ENCODE measurements at regions not wholly inside any gene's neighbourhood (a gene's known extent, or its start where the extent isn't known, plus 50 kb on each side); places are given as distances from the start of the nearest gene placed in this dataset.

DNA sequence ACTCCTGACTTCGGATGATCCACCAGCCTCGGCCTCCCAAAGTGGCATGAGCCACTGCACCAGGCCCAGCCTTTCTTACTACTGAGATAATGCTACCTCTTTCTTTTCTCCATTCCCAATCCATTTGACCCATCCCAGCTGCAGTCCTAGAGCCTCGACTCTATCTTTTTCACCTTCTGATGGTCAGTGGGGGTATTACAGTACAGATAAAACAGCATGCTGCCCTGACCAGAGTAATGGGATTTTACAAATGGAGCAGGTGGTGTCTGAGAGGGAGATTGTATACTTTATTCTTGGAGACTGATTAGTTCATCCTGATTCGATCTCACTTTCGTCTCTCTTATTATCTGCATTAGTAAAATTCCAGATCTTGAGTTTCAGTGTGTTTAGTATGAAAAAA is 238.6 kb upstream of the TNP1 start:
- DNase-seq: no peak

DNA sequence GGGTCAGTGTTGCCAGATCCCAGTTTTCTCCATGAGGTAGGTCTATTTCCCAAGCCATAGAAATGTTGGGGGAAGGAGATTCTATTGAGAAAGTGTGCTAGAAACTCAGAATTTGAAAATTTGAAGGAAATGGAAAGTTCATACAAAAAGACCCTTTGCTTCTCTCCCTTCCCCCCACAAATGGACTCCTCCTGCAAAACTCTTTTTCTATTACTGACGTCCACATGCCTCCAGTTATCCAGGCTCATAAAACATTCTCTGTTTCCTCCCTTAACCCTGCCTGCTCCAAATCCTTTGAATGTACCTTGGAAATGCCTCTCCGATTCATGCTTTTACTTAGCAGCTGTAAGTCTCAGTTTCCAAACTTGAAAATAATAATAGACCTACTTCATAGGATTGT is 237.5 kb upstream of the TNP1 start:
- no peak for DNase-seq

- no peak for DNase-seq
These were observed 236.8 kb upstream of the TNP1 start for GRCh38 chr2:217096474-217097225.

DNA sequence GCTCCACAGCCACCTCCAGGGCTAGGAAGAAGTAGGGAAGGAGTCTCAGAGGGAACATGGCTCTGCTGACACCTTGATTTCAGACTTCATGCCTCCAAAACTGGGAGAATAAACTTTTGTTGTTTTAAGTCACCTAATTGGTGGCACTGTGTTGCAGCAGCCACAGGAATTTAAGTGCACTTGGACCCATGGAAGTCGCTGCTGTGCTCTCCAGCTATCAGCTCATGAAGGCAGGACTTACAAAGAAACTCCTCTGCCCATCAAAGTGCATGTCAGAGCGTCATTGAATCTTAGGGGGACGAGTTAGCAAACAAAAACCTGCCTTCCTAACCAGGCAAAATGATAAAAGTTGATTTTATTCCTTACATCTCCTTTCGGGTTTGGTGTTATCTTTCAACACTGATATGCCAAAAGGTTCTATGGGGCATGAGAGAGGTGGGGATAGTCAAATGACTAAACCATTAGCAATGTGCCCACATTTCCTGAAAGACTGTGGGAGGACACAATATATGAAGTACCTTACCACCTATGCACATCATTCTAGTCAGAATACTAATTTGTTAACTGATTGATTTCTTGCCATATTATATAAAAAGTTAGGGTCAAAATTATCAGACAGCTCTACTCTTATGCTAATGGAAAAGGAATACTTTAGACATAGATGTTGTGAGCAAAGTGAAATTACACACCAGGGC is 235.8 kb upstream of the TNP1 start:
- no peak for DNase-seq

- no peak for DNase-seq
These were observed 233.0 kb upstream of the TNP1 start for GRCh38 chr2:217092710-217093379.

- DNase-seq: no peak
These were observed 231.7 kb upstream of the TNP1 start for GRCh38 chr2:217091531-217091930.

DNA sequence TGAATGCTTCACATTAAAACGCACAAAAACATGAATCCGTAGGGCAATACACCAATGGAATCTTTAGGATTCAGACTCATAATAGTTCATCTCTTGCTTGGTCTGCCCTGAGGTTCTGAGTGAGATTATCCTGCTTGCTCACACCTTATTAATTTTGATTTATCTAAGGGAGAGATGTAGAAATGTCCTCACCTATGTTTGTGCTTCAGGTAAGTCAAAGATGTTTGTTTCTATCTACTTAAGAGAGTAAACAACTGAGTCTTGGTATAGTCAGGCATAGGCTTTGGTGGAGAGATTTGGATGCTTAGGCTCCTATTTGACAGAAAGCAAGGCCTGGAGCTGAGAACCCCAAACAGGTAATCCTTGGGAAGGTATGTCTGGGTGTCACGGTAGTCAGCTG is 231.0 kb upstream of the TNP1 start:
- DNase-seq: no peak

DNA sequence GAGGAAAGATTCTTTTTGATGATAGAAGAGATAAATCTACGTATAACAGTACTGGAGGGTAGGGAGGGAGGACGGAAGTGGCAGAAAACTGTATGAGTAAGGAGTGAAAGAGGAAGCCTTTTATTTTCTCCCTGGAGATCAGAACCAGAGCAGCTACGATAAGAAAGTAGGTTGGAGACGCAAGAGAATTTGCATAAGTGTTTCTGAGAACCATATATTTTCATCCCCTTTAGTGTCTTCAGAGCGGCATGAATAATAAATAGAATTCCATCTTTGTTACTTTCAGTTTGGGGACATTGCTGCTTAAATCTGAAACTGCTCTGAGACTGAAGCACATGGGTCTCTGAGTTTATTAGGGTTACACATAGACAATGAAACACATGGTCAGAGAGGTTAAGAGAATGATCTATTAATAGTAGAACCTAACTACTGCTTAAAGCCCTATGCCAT is 230.2 kb upstream of the TNP1 start:
- DNase-seq: no peak

DNA sequence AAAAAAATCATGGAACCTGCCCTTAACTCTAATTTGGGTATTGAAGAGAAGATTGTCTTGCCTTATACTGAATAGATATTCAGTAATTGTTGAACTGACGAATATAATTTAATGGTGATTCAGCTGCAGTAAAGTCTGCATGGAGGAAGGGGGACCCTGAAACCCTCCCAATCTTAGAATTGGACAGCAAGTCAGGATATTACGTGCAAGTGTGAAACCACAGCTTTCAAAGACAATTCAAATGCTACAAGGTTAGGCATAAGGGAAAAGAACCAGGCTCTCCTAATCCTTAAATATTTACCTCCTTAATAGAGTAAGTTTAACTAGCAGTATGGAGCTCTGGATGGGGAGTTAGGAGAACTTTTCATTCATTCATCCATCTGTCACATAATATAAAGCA is 226.9 kb upstream of the TNP1 start:
- DNase-seq: no peak

- no peak for DNase-seq
These were observed 226.2 kb upstream of the TNP1 start for GRCh38 chr2:217086038-217086522.

DNA sequence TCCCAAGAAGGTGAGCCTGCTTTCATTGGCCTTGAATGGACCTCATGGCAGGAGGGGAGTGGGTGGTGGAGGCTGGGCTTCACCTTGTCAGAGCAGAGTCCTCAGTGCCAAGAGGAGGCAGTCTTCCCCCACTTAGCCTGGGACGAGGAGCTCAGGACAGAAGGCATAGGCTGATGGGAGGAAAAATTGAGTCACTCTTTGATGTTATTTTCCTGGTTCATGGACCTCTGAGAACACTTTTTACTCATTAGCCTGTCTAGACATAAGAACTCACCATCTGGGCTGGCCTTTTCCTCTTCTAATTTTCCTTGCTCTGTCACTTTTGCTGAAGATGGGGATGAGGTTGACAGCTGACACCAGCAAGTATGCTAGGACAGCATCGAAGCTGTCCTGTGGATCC is 225.7 kb upstream of the TNP1 start:
- DNase-seq: no peak

DNA sequence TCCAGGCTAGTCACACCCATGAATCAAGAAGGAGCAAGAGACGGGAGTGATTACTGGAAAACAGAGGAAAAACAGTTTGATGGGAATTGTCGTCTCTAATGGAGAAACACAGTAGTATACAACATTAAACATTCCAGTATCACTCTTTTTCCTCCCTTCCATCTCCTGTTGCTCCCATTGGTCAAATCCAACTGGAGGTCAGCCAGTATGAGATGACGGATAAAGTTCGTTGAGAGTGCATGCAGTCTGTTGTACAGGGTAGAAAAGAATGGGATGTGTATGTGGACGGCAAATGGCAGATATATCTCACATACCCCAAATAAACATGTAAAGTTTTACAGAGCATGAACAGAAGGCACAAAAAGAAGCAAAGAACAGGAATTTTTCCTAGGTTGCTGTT is 221.9 kb upstream of the TNP1 start:
- DNase-seq: no peak

DNA sequence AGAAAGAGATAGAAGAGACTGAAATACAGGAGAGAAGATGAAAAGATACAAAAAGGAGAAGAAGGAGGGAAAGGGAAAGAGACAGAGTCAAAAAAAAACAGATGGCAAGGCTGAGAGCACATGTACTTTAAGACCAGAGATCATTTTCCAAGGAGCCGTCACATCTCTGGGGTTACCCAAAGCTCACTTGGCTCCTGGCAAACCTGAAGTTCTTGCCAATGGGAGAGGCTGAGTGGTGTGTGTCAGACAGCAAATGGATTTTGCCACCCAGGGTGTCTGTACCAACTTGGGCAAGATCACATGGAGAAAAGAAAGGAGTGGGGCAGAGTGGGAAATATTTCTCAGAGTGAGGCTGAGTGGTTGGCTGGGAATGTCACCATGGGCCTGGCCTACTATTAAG is 219.3 kb upstream of the TNP1 start:
- DNase-seq: no peak

GRCh38 chr2:217077831-217078407 is 218.1 kb upstream of the TNP1 start:
- DNase-seq: no peak

DNA sequence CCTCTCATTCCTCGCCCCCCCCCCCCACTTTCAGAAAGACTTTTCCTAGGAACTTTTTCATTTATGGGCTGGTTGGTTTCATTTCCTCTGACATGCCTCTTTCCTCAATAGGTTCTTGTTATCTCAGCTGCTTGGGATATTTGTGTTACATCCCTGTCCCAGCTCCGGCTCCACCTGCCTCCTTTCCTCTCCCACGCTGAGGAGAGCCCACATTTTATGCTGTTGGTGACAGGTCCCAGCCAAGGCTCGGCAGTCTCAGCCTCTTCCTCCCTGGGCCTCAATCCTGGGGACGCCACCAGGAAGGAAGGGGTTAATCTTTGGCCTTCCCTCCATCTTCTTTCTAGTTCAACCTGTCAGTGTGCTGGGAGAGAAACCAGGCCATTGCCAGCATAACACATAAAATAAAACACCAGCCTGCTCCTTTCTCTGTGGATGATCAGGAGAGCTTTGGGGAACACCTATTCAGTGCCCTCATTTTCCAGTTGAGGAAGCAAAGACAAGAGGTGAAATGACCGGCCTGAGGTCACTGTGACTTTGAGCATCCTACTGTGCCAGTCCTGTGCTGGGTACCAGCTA is 216.9 kb upstream of the TNP1 start:
- no peak for DNase-seq

- no peak for DNase-seq
These were observed 216.2 kb upstream of the TNP1 start for GRCh38 chr2:217076058-217076435.

DNA sequence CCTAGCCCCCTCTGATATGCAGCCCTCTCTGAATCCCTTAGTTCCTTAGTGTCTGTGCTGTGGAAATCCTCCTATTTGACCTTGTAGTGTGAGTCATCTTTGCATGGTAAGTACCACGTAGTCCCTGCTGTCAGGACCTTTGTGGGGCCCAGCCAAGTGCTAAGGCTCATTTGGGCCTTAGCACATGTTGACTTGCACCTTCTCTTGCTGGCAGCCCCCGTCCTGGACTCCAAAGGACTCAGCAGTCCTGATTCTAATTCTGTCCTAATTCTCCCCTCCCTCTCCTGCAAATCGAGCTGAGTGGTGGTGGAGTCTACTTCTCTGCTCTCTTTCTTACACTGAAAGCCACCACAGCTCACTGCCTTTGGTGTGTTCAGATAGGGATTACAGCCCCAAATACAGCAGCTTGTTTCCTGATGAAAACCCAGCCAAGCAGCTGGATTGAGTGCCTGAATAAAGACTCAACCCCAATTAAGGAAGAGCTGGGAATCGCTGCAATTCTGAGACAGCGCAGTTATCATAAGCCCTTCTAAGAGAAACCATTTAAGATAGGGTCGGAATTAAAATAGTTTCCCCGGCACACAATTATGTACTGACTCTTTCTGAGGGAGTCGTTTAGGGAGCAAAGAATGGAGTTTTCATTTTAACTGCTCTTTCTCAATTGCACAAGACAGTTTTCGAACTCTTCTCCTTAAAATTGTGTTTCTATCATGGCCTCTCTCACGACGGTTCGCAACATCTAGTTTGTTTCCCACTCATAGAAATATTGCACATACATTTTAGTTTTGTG is 215.6 kb upstream of the TNP1 start:
- DNase-seq: no peak

GRCh38 chr2:217074576-217075255 is 214.9 kb upstream of the TNP1 start:
- DNase-seq: no peak

DNA sequence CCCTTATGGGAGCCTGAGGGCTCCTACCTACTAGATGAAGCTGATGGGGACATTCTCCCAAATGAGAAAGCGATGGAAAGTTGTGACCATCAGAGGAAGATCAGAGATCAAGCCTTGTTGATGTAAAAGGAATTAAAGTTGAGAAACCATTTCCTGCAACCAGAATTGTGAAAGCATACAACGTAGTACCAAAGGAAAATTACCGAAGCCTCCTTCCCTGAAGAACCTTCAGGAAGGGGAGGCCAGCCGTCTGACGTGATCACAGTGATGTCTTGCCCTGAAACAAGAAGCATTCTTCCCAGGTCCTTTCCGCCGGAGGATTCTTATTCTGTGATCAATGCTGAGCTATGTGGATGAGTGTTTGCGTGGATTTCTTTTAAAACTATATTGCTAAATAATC is 211.6 kb upstream of the TNP1 start:
- no peak for DNase-seq

- no peak for DNase-seq
These were observed 210.7 kb upstream of the TNP1 start for GRCh38 chr2:217070611-217071010.

DNA sequence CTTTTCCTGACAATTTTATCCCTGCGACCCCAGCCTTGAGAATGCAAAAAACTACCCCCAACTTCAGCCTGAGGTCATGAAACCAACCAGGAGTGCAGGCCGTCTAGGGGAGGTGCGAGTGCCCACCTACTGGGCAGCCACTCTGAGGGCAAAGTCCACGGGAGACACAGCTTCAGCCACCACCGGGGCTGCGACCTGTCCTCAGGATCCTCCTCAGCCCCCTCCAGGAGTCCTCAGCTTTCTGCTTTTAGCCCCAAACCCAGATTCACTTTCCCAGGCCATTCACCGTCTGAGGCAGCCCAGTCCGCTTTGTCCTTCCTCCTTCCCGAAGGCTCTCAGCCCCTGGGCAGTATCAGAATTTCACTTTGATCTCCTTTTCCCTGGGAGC is 210.2 kb upstream of the TNP1 start:
- DNase-seq: no peak

All from DMS 273 treated with DMSO at 0.1 percent for 48 hours (cell line).